Panc1 (cell line): ENCODE measurements at regions not wholly inside any gene's neighbourhood (a gene's known extent, or its start where the extent isn't known, plus 50 kb on each side); places are given as distances from the start of the nearest gene placed in this dataset.

Source experiments
- ATAC-seq: fragments of 200-7000 bp; cut with Tn5 transposase; 2 replicates; pipeline ENCODE4 v1.9.1; 2020; ENCODE audit warnings: mild to moderate bottlenecking, moderate library complexity
- BruUV-seq: library from RNA; stranded (reverse); fragments of 400-500 nt; replicated peaks from 2 replicates; lab custom pipeline; 2021; lab: Mats Ljungman, UMichigan
- CTCF ChIA-PET: fragments of 300-600 bp; sonication (Branson Sonifier 250); formaldehyde crosslinking; loops from one replicate; lab custom pipeline; 2022; ENCODE audit warnings: antibody characterized with exemption; lab: Charles Lee
- POLR2A ChIA-PET: fragments of 300-600 bp; sonication (Branson Sonifier 250); formaldehyde crosslinking; loops from one replicate; lab custom pipeline; 2022; ENCODE audit warnings: antibody characterized with exemption; lab: Charles Lee
- DNase-seq: peaks from one replicate; pipeline ENCODE4 v3.0.0-alpha.2; 2010; ENCODE audit warnings: low read depth, low spot score
- H3K27ac ChIP-seq: 2 replicates; pipeline ENCODE4 v1.5.1; 2011; ENCODE audit warnings: mild to moderate bottlenecking, low read length, inconsistent platforms
- H3K27me3 ChIP-seq: fragments of 200-500 bp; sonication (Bioruptor generic); 2 replicates; pipeline ENCODE4 v1.6.0; 2014; ENCODE audit warnings: low read length, inconsistent platforms; ENCODE audit not compliant: control insufficient read depth, insufficient read depth
- H3K36me3 ChIP-seq: fragments of 200-500 bp; sonication (Bioruptor generic); 2 replicates; pipeline ENCODE4 v1.5.1; 2014; ENCODE audit warnings: inconsistent platforms, mild to moderate bottlenecking, low read length, moderate library complexity; ENCODE audit not compliant: control insufficient read depth, insufficient read depth
- H3K4me1 ChIP-seq: 2 replicates; pipeline ENCODE4 v1.5.1; 2011; ENCODE audit warnings: inconsistent platforms, mild to moderate bottlenecking, low read length, moderate library complexity; ENCODE audit not compliant: control insufficient read depth, insufficient read depth
- H3K4me3 ChIP-seq, 2 experiments: 2 replicates each; pipeline ENCODE4 v1.5.1; 2011 to 2012; ENCODE audit warnings: low read depth in 2 of 2, low read length in 2 of 2, mild to moderate bottlenecking in 2 of 2, inconsistent platforms in 1 of 2, moderate library complexity in 1 of 2
- H3K9me3 ChIP-seq: fragments of 200-500 bp; sonication (Bioruptor generic); 2 replicates; pipeline ENCODE4 v1.5.1; 2014; ENCODE audit warnings: low read depth, mild to moderate bottlenecking, inconsistent platforms, low read length, moderate library complexity; ENCODE audit not compliant: control insufficient read depth, insufficient read depth
- POLR2AphosphoS5 ChIP-seq: IDR thresholded peaks from 2 replicates; pipeline ENCODE4 v1.6.1; 2012; ENCODE audit warnings: mild to moderate bottlenecking, low read depth, low read length, moderate library complexity
- SIN3A ChIP-seq: IDR thresholded peaks from 2 replicates; pipeline ENCODE4 v1.6.1; 2012; ENCODE audit warnings: low read depth, mild to moderate bottlenecking, low read length, moderate library complexity, borderline replicate concordance; ENCODE audit not compliant: insufficient read depth
- TCF7L2 ChIP-seq: IDR thresholded peaks from 2 replicates; pipeline ENCODE4 v1.6.1; 2011; ENCODE audit warnings: mild to moderate bottlenecking, low read depth, low read length, inconsistent platforms
- in situ Hi-C: cut with HindIII; loops from 2 replicates; pipeline ENCODE4 v1.10.0; 2016; ENCODE audit warnings: low sequenced_read_pairs, low pct_unique_long_range_greater_than_20kb
- intact Hi-C: fragments of 100-400 bp; cut with micrococcal nuclease; formaldehyde crosslinking; loops from one replicate; pipeline ENCODE4 v1.10.0; 2022; ENCODE audit not compliant: unreplicated experiment
- TF ChIP-seq, protein P1 (sequence below), 2 experiments: IDR thresholded peaks; 2 replicates each; pipeline ENCODE4 v1.6.1; 2011 to 2012; ENCODE audit warnings: low read depth in 2 of 2, control low read depth in 1 of 2, low read length in 1 of 2, mild to moderate bottlenecking in 1 of 2, moderate library complexity in 1 of 2; ENCODE audit not compliant: insufficient read depth in 1 of 2
- TF ChIP-seq, protein P2 (sequence below): fragments of 450-650 bp; IDR thresholded peaks from 2 replicates; pipeline ENCODE4 v1.5.1; 2017; ENCODE audit warnings: mild to moderate bottlenecking

DNA sequence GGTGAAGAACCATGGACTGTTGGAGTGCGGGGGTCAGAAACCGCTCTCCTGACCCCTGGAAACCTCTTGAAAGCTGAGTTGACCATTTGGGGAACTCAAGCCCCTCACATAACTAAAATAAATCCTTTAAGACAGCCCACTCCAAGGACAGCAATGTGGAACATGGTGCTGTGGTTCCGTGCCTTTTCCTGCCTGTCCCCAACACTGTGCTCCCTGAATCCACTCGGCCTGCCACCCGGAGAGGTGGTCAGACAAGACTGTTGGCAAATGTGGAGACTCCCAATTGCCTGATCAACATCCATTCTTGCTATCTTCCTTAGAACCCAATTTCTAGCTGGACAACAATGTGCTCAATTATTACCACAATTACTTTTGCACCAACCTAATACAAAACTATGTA lies 286.0 kb downstream of the NPHP4 start:
- no TSS peak for BruUV-seq
- H3K27ac ChIP-seq: no peak overlapping the region
- no peak overlapping the region for H3K4me3 ChIP-seq
- in situ Hi-C loops (no loop called here), intact Hi-C loops (no loop called here)
- no peaks in the 10 kb centered on the region; the same call in 1 of the 2 replicates for H3K27me3 ChIP-seq
- ATAC-seq (no peak), DNase-seq (no peak)
- TF ChIP-seq SIN3A (no peak), TCF7L2 (no peak), POLR2AphosphoS5 (no peak)
- TF ChIP-seq, protein P1, sequence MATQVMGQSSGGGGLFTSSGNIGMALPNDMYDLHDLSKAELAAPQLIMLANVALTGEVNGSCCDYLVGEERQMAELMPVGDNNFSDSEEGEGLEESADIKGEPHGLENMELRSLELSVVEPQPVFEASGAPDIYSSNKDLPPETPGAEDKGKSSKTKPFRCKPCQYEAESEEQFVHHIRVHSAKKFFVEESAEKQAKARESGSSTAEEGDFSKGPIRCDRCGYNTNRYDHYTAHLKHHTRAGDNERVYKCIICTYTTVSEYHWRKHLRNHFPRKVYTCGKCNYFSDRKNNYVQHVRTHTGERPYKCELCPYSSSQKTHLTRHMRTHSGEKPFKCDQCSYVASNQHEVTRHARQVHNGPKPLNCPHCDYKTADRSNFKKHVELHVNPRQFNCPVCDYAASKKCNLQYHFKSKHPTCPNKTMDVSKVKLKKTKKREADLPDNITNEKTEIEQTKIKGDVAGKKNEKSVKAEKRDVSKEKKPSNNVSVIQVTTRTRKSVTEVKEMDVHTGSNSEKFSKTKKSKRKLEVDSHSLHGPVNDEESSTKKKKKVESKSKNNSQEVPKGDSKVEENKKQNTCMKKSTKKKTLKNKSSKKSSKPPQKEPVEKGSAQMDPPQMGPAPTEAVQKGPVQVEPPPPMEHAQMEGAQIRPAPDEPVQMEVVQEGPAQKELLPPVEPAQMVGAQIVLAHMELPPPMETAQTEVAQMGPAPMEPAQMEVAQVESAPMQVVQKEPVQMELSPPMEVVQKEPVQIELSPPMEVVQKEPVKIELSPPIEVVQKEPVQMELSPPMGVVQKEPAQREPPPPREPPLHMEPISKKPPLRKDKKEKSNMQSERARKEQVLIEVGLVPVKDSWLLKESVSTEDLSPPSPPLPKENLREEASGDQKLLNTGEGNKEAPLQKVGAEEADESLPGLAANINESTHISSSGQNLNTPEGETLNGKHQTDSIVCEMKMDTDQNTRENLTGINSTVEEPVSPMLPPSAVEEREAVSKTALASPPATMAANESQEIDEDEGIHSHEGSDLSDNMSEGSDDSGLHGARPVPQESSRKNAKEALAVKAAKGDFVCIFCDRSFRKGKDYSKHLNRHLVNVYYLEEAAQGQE (IDR thresholded peaks at IDR 0.05; ENCODE audit: insufficient read depth in 1 of 2, low read depth in 2 of 2, low read length in 1 of 2): no peak
- TF ChIP-seq, protein P2, sequence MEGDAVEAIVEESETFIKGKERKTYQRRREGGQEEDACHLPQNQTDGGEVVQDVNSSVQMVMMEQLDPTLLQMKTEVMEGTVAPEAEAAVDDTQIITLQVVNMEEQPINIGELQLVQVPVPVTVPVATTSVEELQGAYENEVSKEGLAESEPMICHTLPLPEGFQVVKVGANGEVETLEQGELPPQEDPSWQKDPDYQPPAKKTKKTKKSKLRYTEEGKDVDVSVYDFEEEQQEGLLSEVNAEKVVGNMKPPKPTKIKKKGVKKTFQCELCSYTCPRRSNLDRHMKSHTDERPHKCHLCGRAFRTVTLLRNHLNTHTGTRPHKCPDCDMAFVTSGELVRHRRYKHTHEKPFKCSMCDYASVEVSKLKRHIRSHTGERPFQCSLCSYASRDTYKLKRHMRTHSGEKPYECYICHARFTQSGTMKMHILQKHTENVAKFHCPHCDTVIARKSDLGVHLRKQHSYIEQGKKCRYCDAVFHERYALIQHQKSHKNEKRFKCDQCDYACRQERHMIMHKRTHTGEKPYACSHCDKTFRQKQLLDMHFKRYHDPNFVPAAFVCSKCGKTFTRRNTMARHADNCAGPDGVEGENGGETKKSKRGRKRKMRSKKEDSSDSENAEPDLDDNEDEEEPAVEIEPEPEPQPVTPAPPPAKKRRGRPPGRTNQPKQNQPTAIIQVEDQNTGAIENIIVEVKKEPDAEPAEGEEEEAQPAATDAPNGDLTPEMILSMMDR: no peak
- POLR2A ChIA-PET: no interaction called here
- CTCF ChIA-PET: no interaction called here
- no peaks in the 10 kb centered on the region for H3K9me3 ChIP-seq
- H3K36me3 ChIP-seq: no peaks in the 10 kb centered on the region
- H3K4me1 ChIP-seq: no peaks in the 10 kb centered on the region

DNA sequence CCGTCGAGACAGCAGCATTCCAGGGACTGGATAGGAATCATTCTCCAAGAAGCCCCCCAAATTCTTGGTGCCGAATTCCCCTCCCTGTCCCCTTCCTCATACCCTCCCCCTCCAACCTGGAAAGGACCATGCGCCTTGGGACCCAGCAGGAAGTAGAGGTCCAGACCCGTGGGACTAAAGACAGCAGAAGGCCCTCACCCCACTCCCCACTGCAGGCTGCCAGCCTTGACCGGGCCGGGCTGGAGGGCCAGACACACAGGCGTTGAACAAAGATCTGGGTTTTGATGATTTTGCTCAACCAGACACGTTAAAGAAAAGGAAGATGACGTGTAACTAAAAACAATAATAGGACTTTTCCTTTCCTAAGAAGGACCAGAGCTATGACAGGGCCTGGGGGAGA lies 286.5 kb downstream of the NPHP4 start:
- H3K4me3 ChIP-seq: no peak overlapping the region
- no peaks in the 10 kb centered on the region for H3K9me3 ChIP-seq
- ChIA-PET CTCF (no interaction called here), POLR2A (no interaction called here)
- no peak overlapping the region for H3K27ac ChIP-seq
- intact Hi-C loops (no loop called here), in situ Hi-C loops (no loop called here)
- H3K4me1 ChIP-seq: no peaks in the 10 kb centered on the region
- TF ChIP-seq SIN3A (no peak), TCF7L2 (no peak), POLR2AphosphoS5 (no peak)
- TF ChIP-seq, protein P2: no peak
- TF ChIP-seq, protein P1 (IDR thresholded peaks at IDR 0.05; ENCODE audit: insufficient read depth in 1 of 2, low read depth in 2 of 2, low read length in 1 of 2): no peak
- ATAC-seq (no peak), DNase-seq (no peak)
- H3K27me3 ChIP-seq: no peaks in the 10 kb centered on the region; the same call in 1 of the 2 replicates
- no TSS peak for BruUV-seq
- no peaks in the 10 kb centered on the region for H3K36me3 ChIP-seq
